ENCODE measurements at regions not wholly inside any gene's neighbourhood (a gene's known extent, or its start where the extent isn't known, plus 50 kb on each side); places are given as distances from the start of the nearest gene placed in this dataset.

GRCh38 chr1:193457676-193458075, 271.3 kb upstream of the B3GALT2 start:
- TF ChIP-seq, protein P1, sequence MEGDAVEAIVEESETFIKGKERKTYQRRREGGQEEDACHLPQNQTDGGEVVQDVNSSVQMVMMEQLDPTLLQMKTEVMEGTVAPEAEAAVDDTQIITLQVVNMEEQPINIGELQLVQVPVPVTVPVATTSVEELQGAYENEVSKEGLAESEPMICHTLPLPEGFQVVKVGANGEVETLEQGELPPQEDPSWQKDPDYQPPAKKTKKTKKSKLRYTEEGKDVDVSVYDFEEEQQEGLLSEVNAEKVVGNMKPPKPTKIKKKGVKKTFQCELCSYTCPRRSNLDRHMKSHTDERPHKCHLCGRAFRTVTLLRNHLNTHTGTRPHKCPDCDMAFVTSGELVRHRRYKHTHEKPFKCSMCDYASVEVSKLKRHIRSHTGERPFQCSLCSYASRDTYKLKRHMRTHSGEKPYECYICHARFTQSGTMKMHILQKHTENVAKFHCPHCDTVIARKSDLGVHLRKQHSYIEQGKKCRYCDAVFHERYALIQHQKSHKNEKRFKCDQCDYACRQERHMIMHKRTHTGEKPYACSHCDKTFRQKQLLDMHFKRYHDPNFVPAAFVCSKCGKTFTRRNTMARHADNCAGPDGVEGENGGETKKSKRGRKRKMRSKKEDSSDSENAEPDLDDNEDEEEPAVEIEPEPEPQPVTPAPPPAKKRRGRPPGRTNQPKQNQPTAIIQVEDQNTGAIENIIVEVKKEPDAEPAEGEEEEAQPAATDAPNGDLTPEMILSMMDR (IDR thresholded peaks at IDR 0.05; ENCODE audit: insufficient read depth, low read length): no peak
- TF ChIP-seq SPI1 (IDR thresholded peaks at IDR 0.05; ENCODE audit: borderline replicate concordance, low read depth) (no peak), GABPA (IDR thresholded peaks at IDR 0.05; ENCODE audit: low read depth) (no peak), POLR2AphosphoS5 (IDR thresholded peaks at IDR 0.05; ENCODE audit: low read depth) (no peak)
- TF ChIP-seq, protein P2, sequence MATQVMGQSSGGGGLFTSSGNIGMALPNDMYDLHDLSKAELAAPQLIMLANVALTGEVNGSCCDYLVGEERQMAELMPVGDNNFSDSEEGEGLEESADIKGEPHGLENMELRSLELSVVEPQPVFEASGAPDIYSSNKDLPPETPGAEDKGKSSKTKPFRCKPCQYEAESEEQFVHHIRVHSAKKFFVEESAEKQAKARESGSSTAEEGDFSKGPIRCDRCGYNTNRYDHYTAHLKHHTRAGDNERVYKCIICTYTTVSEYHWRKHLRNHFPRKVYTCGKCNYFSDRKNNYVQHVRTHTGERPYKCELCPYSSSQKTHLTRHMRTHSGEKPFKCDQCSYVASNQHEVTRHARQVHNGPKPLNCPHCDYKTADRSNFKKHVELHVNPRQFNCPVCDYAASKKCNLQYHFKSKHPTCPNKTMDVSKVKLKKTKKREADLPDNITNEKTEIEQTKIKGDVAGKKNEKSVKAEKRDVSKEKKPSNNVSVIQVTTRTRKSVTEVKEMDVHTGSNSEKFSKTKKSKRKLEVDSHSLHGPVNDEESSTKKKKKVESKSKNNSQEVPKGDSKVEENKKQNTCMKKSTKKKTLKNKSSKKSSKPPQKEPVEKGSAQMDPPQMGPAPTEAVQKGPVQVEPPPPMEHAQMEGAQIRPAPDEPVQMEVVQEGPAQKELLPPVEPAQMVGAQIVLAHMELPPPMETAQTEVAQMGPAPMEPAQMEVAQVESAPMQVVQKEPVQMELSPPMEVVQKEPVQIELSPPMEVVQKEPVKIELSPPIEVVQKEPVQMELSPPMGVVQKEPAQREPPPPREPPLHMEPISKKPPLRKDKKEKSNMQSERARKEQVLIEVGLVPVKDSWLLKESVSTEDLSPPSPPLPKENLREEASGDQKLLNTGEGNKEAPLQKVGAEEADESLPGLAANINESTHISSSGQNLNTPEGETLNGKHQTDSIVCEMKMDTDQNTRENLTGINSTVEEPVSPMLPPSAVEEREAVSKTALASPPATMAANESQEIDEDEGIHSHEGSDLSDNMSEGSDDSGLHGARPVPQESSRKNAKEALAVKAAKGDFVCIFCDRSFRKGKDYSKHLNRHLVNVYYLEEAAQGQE (IDR thresholded peaks at IDR 0.05; ENCODE audit: insufficient replicate concordance, low read depth): no peak
- Histone ChIP-seq H3K27ac (replicated peaks) (no peak overlapping the region), H3K4me3 (replicated peaks; ENCODE audit: insufficient read depth, low read length) (no peak overlapping the region), H3K27me3 (ENCODE audit: insufficient read depth, poor library complexity, severe bottlenecking) (no peaks in the 10 kb centered on the region)
- no peak for DNase-seq (ENCODE audit: low read depth in 1 of 2, low spot score in 1 of 2)

DNA sequence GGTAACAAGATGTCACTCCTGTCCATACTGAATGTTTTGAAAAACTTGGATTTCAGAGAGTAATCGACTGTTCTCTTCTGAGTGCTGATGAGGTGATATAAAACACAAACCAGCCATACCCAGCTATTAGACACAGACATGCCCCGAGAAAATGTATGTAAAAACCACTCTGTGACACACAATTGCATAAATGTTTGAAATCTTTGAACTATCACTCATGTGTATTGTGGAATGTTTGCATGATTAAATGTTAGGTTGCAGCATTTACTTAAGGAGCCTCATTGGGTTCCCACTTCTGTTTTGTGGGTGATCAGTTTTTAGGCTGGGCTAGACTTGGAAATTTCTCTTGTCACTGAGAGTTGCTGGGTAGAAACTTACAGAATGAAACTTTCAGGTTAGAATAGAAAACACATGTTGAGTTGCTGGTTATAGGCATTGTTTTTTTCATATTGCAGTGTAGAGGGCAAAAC, 270.4 kb upstream of the B3GALT2 start:
- no peak overlapping the region for H3K4me3 ChIP-seq (replicated peaks; ENCODE audit: insufficient read depth, low read length)
- H3K27ac ChIP-seq (replicated peaks): no peak overlapping the region
- TF ChIP-seq, protein P1 (IDR thresholded peaks at IDR 0.05; ENCODE audit: insufficient read depth, low read length): no peak
- TF ChIP-seq SPI1 (IDR thresholded peaks at IDR 0.05; ENCODE audit: borderline replicate concordance, low read depth) (no peak), POLR2AphosphoS5 (IDR thresholded peaks at IDR 0.05; ENCODE audit: low read depth) (no peak), GABPA (IDR thresholded peaks at IDR 0.05; ENCODE audit: low read depth) (no peak)
- TF ChIP-seq, protein P2 (IDR thresholded peaks at IDR 0.05; ENCODE audit: insufficient replicate concordance, low read depth): no peak
- H3K27me3 ChIP-seq (ENCODE audit: insufficient read depth, poor library complexity, severe bottlenecking): no peaks in the 10 kb centered on the region
- no peak for DNase-seq (ENCODE audit: low read depth in 1 of 2, low spot score in 1 of 2)

GRCh38 chr1:193451606-193452005, 265.2 kb upstream of the B3GALT2 start:
- DNase-seq (ENCODE audit: low read depth in 1 of 2, low spot score in 1 of 2): no peak
- Histone ChIP-seq H3K4me3 (replicated peaks; ENCODE audit: insufficient read depth, low read length) (no peak overlapping the region), H3K27ac (replicated peaks) (no peak overlapping the region), H3K27me3 (ENCODE audit: insufficient read depth, poor library complexity, severe bottlenecking) (no peaks in the 10 kb centered on the region)
- TF ChIP-seq POLR2AphosphoS5 (IDR thresholded peaks at IDR 0.05; ENCODE audit: low read depth) (no peak), GABPA (IDR thresholded peaks at IDR 0.05; ENCODE audit: low read depth) (no peak), SPI1 (IDR thresholded peaks at IDR 0.05; ENCODE audit: borderline replicate concordance, low read depth) (no peak)
- TF ChIP-seq, protein P2 (IDR thresholded peaks at IDR 0.05; ENCODE audit: insufficient replicate concordance, low read depth): no peak
- TF ChIP-seq, protein P1 (IDR thresholded peaks at IDR 0.05; ENCODE audit: insufficient read depth, low read length): no peak

Measured in HL-60 (cell line).